ENCODE measurements at regions not wholly inside any gene's neighbourhood (a gene's known extent, or its start where the extent isn't known, plus 50 kb on each side); places are given as distances from the start of the nearest gene placed in this dataset.
"Not testable (repeated sequence)": the region's sequence is repeated elsewhere in the genome, so short reads cannot be mapped to it uniquely, and the experiment has no call there.

DNA sequence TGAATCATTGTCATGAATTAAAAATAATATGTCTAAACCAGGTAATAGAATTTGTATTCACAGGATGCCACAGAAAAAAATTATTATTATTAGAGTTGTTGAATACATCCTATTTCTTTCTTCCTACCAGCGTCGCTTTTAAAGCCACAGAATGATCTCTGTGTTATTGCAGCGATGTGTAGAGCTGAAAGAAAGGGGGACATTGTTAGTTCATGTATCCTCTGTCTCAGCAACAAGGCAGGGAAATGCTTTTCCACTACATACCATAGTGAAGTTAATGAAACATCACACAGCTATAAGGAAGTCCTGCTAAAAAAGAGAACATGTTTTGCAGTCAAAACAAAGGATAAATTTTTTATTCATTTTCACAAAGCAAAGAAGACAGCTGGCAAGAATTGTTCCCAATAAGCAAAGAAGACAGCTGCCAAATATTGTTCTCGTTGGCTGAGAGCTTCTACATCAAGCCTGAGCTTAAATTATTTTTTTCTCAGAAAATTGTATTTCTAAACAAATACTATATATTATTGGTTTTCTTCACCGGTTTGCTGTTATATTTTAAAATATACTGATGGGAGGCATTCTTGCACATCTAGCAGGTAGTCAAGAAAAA, 1234.4 kb downstream of the SUCLG1 start:
- Histone ChIP-seq H3K9me3 (no peaks in the 10 kb centered on the region), H3K4me1 (no peaks in the 10 kb centered on the region), H3K4me3 (ENCODE audit: low read depth, low read length) (no peak overlapping the region), H3K27me3 (no peaks in the 10 kb centered on the region), H3K36me3 (no peaks in the 10 kb centered on the region)
- TF ChIP-seq, protein P1, sequence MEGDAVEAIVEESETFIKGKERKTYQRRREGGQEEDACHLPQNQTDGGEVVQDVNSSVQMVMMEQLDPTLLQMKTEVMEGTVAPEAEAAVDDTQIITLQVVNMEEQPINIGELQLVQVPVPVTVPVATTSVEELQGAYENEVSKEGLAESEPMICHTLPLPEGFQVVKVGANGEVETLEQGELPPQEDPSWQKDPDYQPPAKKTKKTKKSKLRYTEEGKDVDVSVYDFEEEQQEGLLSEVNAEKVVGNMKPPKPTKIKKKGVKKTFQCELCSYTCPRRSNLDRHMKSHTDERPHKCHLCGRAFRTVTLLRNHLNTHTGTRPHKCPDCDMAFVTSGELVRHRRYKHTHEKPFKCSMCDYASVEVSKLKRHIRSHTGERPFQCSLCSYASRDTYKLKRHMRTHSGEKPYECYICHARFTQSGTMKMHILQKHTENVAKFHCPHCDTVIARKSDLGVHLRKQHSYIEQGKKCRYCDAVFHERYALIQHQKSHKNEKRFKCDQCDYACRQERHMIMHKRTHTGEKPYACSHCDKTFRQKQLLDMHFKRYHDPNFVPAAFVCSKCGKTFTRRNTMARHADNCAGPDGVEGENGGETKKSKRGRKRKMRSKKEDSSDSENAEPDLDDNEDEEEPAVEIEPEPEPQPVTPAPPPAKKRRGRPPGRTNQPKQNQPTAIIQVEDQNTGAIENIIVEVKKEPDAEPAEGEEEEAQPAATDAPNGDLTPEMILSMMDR (IDR thresholded peaks at IDR 0.05; ENCODE audit: low read depth, low read length), result no peak
- no peak for DNase-seq

DNA sequence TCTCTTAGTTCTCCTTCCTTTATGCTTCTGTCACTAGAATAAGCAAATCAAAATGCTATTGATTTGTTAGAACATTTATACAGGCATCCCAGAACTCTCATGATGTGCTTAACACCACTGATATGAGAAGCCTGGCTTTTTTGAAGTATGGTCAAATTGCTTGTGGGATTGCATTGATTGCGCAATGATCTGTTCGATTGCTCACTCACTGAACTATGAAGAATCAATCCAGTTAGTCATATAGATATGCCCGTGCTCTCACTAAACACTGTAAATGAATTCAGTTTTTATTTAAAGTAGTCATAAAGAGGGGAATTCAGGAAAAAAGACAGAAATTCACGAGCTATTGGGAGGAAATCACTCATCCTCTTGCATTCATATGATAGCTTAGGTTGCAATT, 1237.8 kb downstream of the SUCLG1 start:
- no peaks in the 10 kb centered on the region for H3K36me3 ChIP-seq
- no peaks in the 10 kb centered on the region for H3K27me3 ChIP-seq
- no peak overlapping the region for H3K4me3 ChIP-seq (ENCODE audit: low read depth, low read length)
- no peak for DNase-seq
- H3K9me3 ChIP-seq, result no peaks in the 10 kb centered on the region
- TF ChIP-seq, protein P1 (IDR thresholded peaks at IDR 0.05; ENCODE audit: low read depth, low read length), result no peak
- no peaks in the 10 kb centered on the region for H3K4me1 ChIP-seq

DNA sequence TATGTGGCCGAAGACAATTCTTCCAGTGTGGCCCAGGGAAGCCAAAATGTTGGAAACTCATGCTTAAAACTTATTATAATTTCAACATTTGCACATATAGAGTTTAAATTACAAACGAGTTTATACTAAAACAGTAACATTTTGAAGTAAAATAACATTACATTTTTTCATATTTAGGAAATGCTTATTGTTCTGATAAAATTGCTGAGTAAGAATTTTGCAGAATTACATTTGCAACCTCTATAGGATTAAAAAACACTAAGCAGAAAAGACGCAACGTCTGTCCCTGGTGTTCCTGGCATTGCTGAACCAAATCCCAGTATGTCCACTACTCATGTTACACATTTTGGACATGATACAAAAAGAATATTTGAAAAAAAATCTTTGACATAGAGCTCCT, 1241.2 kb downstream of the SUCLG1 start:
- TF ChIP-seq, protein P1 (IDR thresholded peaks at IDR 0.05; ENCODE audit: low read depth, low read length), result no peak
- Histone ChIP-seq H3K4me3 (ENCODE audit: low read depth, low read length) (no peak overlapping the region), H3K9me3 (no peaks in the 10 kb centered on the region), H3K36me3 (no peaks in the 10 kb centered on the region), H3K4me1 (no peaks in the 10 kb centered on the region), H3K27me3 (no peaks in the 10 kb centered on the region)
- DNase-seq, result no peak

DNA sequence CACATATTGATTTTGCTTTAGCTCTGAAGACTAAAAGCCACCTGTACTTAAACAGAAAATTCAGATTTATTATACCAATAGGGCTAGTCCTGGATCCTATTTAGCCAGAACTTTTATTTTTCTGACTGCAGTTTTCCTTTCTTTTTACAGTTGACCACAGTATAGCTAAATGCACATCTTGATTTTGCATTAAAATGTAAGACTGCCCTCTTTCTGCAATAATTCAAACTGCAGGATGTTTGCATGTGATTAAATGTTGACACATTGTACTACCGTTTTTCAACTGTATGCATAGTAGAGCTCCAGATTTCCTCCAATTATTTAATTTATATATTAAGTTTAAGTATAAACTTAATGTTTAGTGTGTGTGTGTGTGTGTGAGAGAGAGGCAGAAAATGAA, 1262.9 kb downstream of the SUCLG1 start:
- no peak overlapping the region for H3K4me3 ChIP-seq (ENCODE audit: low read depth, low read length)
- TF ChIP-seq, protein P1 (IDR thresholded peaks at IDR 0.05; ENCODE audit: low read depth, low read length), result peak; percentile 23; the same call in 1 of the 2 replicates
- no peak for DNase-seq
- H3K4me1 ChIP-seq, result no peaks in the 10 kb centered on the region
- H3K9me3 ChIP-seq, result no peaks in the 10 kb centered on the region
- H3K27me3 ChIP-seq, result no peaks in the 10 kb centered on the region
- no peaks in the 10 kb centered on the region for H3K36me3 ChIP-seq

DNA sequence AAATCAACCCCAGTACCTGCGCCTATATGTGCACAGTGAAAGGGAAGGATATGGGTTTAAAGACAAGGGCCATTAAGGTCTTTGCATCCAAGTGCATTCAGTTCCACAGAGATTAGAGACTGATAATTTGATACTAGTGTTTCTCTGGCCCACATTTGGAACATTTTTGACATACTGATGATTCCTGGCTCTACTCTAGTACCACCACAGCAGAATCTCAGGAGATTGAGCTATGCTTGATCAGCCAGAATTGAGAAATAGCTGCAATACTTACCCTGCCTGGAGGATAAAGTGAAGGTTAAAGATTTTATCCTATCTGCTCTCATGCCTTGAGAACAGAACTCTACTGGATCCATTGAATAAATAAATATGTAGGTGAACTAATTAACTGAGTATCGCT, 1267.8 kb downstream of the SUCLG1 start:
- Histone ChIP-seq H3K4me3 (ENCODE audit: low read depth, low read length) (no peak overlapping the region), H3K27me3 (no peaks in the 10 kb centered on the region), H3K36me3 (no peaks in the 10 kb centered on the region), H3K4me1 (no peaks in the 10 kb centered on the region), H3K9me3 (no peaks in the 10 kb centered on the region)
- TF ChIP-seq, protein P1 (IDR thresholded peaks at IDR 0.05; ENCODE audit: low read depth, low read length), result no peak
- DNase-seq, result no peak

DNA sequence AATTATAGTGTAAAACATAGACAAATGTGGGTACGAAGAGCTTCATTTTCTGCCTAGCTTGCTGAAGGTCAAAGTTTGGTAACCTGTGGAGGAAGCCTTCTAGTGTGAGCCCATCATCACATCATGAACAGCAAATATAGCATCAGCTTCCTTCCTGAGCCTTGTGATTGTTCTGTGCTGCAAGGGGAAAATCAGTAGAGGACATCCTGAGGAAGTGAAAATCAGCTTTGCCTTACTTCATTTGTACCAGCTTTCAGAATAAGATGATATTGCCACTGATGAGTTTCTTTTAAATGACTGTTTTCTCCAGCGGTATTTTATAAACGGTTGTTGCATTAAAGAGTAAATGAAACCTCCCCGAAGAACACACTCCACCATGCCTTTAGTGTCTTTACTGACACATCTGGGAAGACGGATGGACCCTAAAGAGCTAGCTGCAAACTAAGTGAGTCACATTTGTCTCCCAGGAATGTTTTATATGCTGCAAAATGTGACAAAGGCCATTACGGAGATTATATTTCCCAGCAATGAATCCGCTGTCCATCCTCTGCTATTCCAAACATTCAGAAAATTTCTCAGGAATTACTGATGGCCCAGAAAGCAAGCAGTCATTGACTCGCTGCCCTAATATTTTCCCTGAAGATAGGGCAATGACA, 1272.8 kb downstream of the SUCLG1 start:
- H3K4me3 ChIP-seq (ENCODE audit: low read depth, low read length), result no peak overlapping the region
- TF ChIP-seq, protein P1 (IDR thresholded peaks at IDR 0.05; ENCODE audit: low read depth, low read length), result no peak
- no peaks in the 10 kb centered on the region for H3K36me3 ChIP-seq
- H3K4me1 ChIP-seq, result no peaks in the 10 kb centered on the region
- no peaks in the 10 kb centered on the region for H3K27me3 ChIP-seq
- H3K9me3 ChIP-seq, result no peaks in the 10 kb centered on the region
- no peak for DNase-seq

DNA sequence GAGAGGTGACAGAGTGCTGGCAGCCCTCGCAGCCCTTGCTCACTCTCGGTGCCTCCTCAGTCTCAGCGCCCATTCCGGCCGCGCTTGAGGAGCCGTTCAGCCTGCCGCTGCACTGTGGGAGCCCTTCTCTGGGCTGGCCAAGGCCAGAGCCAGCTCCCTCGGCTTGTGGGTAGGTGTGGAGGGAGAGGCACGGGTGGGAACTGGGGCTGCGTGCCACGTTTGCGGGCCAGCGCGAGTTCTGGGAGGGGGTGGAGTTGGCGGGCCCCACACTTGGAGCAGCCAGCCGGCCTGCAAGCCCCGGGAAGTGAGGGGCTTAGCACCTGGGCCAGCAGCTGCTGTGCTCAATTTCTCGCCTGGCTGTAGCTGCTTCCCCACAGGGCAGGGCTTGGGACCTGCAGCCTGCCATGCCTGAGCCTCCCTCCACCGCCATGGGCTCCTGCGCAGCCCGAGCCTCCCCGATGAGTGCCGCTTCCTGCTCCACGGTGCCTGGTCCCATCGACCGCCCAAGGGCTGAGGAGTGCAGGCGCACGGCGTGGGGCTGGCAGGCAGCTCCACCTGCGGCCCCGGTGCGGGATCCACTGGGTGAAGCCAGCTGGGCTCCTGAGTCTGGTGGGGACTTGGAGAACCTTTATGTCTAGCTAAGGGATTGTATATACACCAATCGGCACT, 1278.1 kb downstream of the SUCLG1 start:
- not testable (repeated sequence) for H3K4me3 ChIP-seq (ENCODE audit: low read depth, low read length); DNase-seq; H3K9me3 ChIP-seq; H3K4me1 ChIP-seq; H3K27me3 ChIP-seq; H3K36me3 ChIP-seq
